HG02763 (cell line): ENCODE measurements at regions not wholly inside any gene's neighbourhood (a gene's known extent, or its start where the extent isn't known, plus 50 kb on each side); places are given as distances from the start of the nearest gene placed in this dataset.
"Not testable (repeated sequence)": the region's sequence is repeated elsewhere in the genome, so short reads cannot be mapped to it uniquely, and the experiment has no call there.

Experiments used
- ATAC-seq: cut with Tn5 transposase; IDR thresholded peaks from one replicate; pipeline ENCODE4 v1.9.1; 2021; ENCODE audit warnings: mild to moderate bottlenecking, moderate library complexity; ENCODE audit not compliant: unreplicated experiment

- no peak for ATAC-seq
Observed at GRCh38 chr1:37159102-37159501, 124.8 kb upstream of the GRIK3 start.

GRCh38 chr1:37161171-37161570 lies 126.9 kb upstream of the GRIK3 start:
- no peak for ATAC-seq

- ATAC-seq: no peak
Observed at GRCh38 chr1:37162059-37162458, 127.7 kb upstream of the GRIK3 start.

- no peak for ATAC-seq
Observed at GRCh38 chr1:37166005-37166404, 131.7 kb upstream of the GRIK3 start.

GRCh38 chr1:37167479-37167878 lies 133.2 kb upstream of the GRIK3 start:
- ATAC-seq: no peak

GRCh38 chr1:37169241-37169640 lies 134.9 kb upstream of the GRIK3 start:
- ATAC-seq: no peak

- ATAC-seq: no peak
Observed at GRCh38 chr1:37169743-37170275, 135.5 kb upstream of the GRIK3 start.

GRCh38 chr1:37171691-37172090 lies 137.4 kb upstream of the GRIK3 start:
- no peak for ATAC-seq

- ATAC-seq: no peak
Observed at GRCh38 chr1:37174341-37174740, 140.0 kb upstream of the GRIK3 start.

- ATAC-seq: no peak
Observed at GRCh38 chr1:37174876-37175275, 140.6 kb upstream of the GRIK3 start.

- ATAC-seq: no peak
Observed at GRCh38 chr1:37175666-37176215, 141.4 kb upstream of the GRIK3 start.

- ATAC-seq: no peak
Observed at GRCh38 chr1:37176269-37176668, 142.0 kb upstream of the GRIK3 start.

GRCh38 chr1:37177230-37177864 lies 143.0 kb upstream of the GRIK3 start:
- ATAC-seq: no peak

GRCh38 chr1:37181425-37181824 lies 147.1 kb upstream of the GRIK3 start:
- ATAC-seq: no peak

- no peak for ATAC-seq
Observed at GRCh38 chr1:37184789-37185188, 150.5 kb upstream of the GRIK3 start.

- no peak for ATAC-seq
Observed at GRCh38 chr1:37186246-37186756, 152.0 kb upstream of the GRIK3 start.

- no peak for ATAC-seq
Observed at GRCh38 chr1:37189111-37189510, 154.8 kb upstream of the GRIK3 start.

- ATAC-seq: no peak
Observed at GRCh38 chr1:37197411-37197810, 163.1 kb upstream of the GRIK3 start.

- not testable (repeated sequence) for ATAC-seq
Observed at GRCh38 chr1:37214305-37214704, 180.0 kb upstream of the GRIK3 start.

- ATAC-seq: no peak
Observed at GRCh38 chr1:37233606-37234005, 199.3 kb upstream of the GRIK3 start.

- ATAC-seq: no peak
Observed at GRCh38 chr1:37234941-37235418, 200.7 kb upstream of the GRIK3 start.

GRCh38 chr1:37237948-37238347 lies 203.6 kb upstream of the GRIK3 start:
- ATAC-seq: no peak
